Fibroblast of lung (primary cell): ENCODE measurements at regions not wholly inside any gene's neighbourhood (a gene's known extent, or its start where the extent isn't known, plus 50 kb on each side); places are given as distances from the start of the nearest gene placed in this dataset.

ENCODE experiments used
- CTCF ChIP-seq, 2 donors: IDR thresholded peaks in 1 of 2; conservative IDR thresholded peaks in 1 of 2; 1 replicate in 1 of 2; 2 replicates in 1 of 2; pipeline ENCODE4 v1.5.1; 2011 to 2012; ENCODE audit warnings: low read length in 2 of 2, control low read depth in 1 of 2, inconsistent platforms in 1 of 2, low read depth in 1 of 2, mild to moderate bottlenecking in 1 of 2
- EZH2 ChIP-seq: IDR thresholded peaks from 2 replicates; pipeline ENCODE4 v1.5.1; 2012; ENCODE audit warnings: low read length, control low read depth, mild to moderate bottlenecking; ENCODE audit errors: missing control alignments

- TF ChIP-seq CTCF (conservative IDR thresholded peaks at IDR 0.05 in 1 of 2, IDR thresholded peaks at IDR 0.05 in 1 of 2; ENCODE audit: low read depth in 1 of 2, low read length in 2 of 2): no peak
- no peak for TF ChIP-seq EZH2
Measured at GRCh38 chr15:46732060-46732459, 985.2 kb upstream of the SEMA6D start.
